Retina (tissue), 1 donor: ENCODE measurements at regions not wholly inside any gene's neighbourhood (a gene's known extent, or its start where the extent isn't known, plus 50 kb on each side); places are given as distances from the start of the nearest gene placed in this dataset.

Experiments
- DNase-seq: peaks from one replicate; pipeline ENCODE4 v3.0.0-alpha.2; 2016

- DNase-seq: no peak
Measured at GRCh38 chr12:40557980-40558379, 134.3 kb upstream of the CNTN1 start.

DNA sequence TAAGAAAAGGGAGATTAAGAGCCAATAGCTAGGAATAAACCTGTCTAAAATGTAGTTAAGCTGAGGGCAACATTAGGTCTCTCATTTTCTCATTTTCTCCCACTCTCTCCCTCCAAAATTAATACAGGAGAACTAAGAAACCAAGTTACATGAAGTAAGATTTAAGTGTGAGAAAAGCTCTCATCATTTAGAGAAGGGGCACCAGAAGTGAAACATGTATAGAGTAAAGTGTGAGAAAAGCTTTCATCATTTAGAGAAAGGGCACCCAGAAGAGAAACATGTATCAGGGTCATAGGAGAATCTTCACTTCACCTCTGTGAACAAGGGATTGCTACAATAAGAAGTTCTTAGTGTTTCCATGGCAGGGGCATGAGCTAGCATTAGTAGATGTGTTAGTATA, 132.4 kb upstream of the CNTN1 start:
- no peak for DNase-seq

GRCh38 chr12:40560848-40561247, 131.4 kb upstream of the CNTN1 start:
- no peak for DNase-seq

- no peak for DNase-seq
Measured at GRCh38 chr12:40561395-40561966, 130.8 kb upstream of the CNTN1 start.

- no peak for DNase-seq
Measured at GRCh38 chr12:40565029-40565633, 127.1 kb upstream of the CNTN1 start.

DNA sequence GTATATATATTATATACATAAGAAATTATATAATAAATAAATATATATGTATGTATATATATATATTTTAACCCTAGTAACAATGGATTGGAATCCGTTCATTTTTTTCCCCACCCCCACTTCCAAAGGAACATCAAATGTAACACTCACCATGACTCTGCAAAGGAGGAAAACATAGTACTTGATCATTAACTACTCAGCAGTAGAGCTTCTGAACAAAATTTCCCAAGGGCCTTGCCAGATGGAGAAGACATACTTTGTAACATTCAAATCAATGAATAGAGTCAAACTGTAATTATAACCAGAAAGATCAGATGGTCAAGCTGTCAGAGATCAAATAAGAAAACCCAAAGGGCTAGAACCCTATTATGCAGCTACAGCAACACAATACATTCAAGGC, 126.0 kb upstream of the CNTN1 start:
- no peak for DNase-seq

DNA sequence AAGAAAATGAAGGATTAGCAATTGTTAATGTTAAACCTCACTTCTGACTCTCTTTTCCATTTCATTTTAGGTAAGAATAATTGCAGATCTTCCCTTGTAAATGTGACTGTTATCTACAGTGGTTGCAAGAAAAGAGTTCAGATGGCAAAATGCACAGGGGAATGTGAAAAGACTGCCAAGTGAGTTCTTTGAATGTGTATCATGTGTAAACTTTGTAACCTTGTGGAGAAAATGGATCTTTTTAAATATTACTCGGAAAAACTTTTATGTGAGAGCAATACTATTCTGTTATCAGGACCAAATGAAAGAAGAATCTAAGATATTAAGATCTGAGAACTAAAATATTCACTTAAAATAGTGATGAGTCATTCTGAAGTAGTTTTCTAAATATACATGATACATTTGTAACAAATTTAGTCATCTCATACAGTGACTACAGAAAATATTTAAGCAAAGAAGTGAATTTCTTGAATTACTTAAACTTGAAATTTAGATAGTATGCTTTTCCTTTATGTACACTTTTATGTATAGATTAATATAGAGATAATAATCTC, 122.5 kb upstream of the CNTN1 start:
- DNase-seq: no peak

GRCh38 chr12:40573024-40573423, 119.2 kb upstream of the CNTN1 start:
- DNase-seq: no peak

DNA sequence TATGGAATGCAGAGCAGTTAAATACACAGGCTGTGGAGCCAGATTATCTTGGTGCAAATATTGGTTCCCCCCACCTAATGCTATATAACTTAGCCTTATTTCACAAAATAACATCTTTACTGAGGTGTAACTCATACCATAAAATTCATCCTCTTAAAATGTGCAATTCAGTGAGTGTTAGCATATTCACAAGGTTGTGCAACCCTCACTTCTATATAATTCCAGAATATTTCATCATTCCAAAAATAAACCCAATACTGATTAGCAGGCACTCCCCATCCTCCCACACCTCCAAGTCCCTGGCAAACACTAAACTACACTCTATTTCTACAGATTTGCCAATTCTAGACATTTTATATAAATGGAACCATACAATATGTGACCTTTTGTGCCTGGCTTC, 116.3 kb upstream of the CNTN1 start:
- DNase-seq: no peak

DNA sequence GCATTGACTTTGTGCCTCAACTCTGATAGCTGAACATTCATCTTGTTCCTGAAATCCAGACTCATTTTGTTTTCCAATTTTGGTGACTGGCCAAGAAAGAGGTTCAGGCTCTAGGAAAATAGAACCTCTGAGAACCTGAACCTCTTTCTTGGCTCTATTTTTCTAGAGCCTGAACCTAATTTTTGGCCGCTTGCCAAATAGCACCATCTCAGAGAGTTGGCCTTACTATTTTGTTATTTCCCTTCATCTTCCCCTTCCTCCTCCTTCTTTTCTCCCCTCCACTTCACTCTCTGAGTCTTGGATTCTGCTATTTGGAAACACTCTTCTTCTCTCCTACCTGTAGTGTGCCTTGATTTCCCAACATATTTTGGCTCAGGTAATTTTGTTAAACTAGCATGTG, 114.4 kb upstream of the CNTN1 start:
- DNase-seq: no peak

- no peak for DNase-seq
Measured at GRCh38 chr12:40579687-40580086, 112.6 kb upstream of the CNTN1 start.

DNA sequence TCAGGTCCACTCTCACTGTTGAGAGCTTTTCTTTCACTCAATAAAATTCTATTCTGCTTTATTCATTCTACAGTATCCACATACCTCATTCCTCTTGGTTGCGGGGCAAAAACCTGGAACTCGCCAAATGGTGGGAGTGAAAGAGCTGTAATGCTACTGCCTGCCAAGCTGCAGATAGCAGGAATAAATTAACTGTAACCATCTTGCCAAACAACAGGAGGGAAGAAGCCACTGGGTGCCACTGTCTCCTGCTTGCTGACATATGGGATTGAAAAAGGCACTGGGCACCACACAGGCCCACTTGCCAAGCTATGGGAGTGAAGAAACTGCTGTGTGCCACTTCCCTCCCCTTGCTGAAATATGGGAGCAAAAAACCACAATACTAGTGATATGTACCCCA, 111.9 kb upstream of the CNTN1 start:
- no peak for DNase-seq

GRCh38 chr12:40581889-40582288, 110.3 kb upstream of the CNTN1 start:
- no peak for DNase-seq

DNA sequence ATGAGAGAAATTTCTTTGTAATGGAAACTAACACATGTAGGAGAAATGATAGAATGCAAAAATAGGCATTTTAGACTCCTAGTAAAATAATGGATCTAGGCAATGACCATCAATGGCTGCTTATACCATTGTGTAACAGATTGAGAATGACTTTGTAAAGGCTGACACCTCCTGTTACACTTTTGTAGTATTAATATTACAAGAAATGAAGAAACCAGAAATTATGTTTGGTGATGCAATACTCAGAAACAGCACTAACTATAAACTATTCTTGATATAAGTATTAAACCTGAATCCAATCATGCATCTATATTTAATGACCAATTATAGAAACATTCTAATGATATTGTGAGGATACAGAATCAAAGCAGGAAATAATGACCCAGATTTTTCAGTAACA, 108.5 kb upstream of the CNTN1 start:
- no peak for DNase-seq

- no peak for DNase-seq
Measured at GRCh38 chr12:40584763-40585162, 107.5 kb upstream of the CNTN1 start.

GRCh38 chr12:40586823-40587222, 105.4 kb upstream of the CNTN1 start:
- peak; percentile 13 for DNase-seq

DNA sequence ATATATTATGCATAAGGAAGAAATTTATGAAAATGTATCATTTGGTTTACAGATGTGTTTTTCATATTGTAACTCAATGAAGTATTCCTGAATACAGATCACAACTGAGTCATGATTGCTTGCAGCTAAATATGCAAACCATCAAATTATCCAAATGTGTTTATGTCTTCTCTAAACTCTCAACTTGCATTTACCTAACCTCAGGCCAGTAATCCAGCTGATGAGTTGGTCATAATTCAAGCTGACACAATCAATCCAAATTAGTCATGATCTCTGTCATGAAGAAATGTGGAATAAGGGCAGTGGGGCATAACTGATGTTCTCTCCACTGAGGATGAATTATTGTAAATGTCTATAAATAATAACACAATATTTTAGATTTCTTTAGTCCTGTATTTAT, 104.8 kb upstream of the CNTN1 start:
- DNase-seq: peak; percentile 37

DNA sequence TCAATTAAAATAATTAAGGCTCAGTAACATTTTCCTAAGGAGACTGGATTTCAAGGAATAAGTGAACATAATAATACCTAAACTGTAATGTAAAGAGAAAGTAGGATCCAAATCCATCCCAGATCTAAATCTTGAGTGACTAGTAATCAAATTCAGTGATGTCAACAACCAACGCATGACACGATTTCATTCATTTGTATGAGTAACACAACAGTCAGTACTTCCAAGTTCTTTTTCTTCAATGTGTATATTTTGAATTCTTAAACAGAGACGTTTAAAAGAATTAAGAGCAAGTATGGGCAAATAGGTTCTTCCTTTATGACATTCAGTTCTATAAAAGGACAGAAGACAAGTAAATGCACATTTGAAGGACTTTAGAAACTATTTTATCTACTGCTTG, 104.3 kb upstream of the CNTN1 start:
- DNase-seq: no peak

GRCh38 chr12:40597133-40597532, 95.1 kb upstream of the CNTN1 start:
- DNase-seq: no peak

- no peak for DNase-seq
Measured at GRCh38 chr12:40598073-40598472, 94.2 kb upstream of the CNTN1 start.

- no peak for DNase-seq
Measured at GRCh38 chr12:40602562-40602961, 89.7 kb upstream of the CNTN1 start.

DNA sequence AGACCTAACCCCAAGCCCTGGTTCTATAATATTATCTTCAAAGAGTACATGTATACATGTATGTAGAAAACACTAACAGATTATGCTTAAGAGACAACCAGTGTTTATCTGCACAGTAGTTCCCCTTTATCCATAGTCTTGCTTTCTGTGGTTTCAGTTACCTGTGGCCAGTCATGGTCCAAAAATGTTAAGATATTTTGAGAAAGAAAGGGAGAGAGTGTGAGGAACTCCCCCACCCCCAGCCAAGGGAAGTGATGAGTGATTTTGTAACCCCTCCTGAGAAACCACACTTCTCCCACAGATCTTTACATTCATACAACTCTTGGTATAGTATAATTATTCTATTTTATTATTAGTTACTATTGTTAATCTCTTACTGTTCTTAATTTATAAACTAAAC, 77.3 kb upstream of the CNTN1 start:
- no peak for DNase-seq

DNA sequence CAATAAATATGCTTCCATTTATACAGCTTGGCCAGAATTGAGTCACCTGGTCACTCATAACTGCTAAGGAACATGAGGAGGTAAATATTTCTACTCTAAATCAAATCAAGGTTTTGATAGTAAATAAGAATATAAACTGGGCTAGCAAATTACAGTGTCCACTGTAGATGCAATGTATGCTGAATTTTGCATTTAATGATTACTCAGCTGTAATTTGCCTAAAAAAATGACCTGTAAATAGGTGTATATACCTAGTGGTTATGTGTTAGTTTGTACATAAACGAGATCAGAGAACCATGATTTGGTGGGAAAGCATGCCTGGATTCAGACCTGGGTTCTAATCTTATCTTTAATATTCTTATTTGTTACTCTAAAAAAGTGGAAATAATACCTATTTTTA, 76.6 kb upstream of the CNTN1 start:
- DNase-seq: no peak

GRCh38 chr12:40616383-40616915, 75.8 kb upstream of the CNTN1 start:
- no peak for DNase-seq

DNA sequence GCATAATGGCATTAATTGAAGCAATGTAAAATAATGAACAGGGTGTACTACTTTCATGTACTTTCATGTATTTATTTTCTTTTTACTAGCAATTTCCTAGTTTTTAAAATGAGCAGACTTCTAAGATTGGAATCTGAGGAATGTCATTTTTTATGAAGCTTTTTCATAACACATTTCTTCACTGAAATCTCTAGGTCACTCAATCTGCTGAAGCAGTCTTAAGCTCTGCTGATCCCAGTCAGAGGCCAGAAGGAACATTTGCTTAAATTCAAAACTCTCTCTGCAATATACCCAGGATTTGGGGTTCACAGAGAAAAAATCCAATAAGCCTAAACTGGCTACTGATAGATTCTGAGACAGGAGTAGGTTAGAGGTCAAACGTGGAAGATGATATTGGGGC, 73.6 kb upstream of the CNTN1 start:
- DNase-seq: no peak
